ENCODE measurements at regions not wholly inside any gene's neighbourhood (a gene's known extent, or its start where the extent isn't known, plus 50 kb on each side); places are given as distances from the start of the nearest gene placed in this dataset.

DNA sequence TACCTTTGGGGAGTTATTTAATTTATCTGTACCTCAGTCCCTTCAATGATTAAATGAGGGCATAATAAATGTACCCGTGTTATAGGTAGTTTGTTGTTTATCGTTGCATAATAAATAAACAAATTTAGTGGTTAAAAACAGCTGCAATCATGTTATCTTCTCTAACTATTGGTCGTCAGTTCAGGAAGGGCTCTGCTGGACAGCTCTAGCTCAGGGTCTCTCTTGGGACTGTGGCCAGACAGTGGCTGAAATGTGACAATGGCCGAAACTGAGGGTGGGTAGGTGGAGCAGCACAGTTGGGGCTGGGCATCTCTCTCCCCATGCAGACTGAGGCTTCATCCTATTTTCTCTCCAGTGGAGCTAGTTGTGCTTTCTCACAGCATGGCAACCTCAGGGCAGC is 632.1 kb upstream of the HS6ST1 start:
- no peaks in the 10 kb centered on the region for H4K20me1 ChIP-seq (ENCODE audit: insufficient read depth, poor library complexity, severe bottlenecking)
- no peak overlapping the region for H2AFZ ChIP-seq
- H3K79me2 ChIP-seq = no peaks in the 10 kb centered on the region
- H3K9me2 ChIP-seq (replicated peaks; ENCODE audit: insufficient read depth) = no peaks in the 10 kb centered on the region
- no peaks in the 10 kb centered on the region for H3K36me3 ChIP-seq (replicated peaks; ENCODE audit: insufficient read depth, low read depth)
- no peak overlapping the region for H3K4me2 ChIP-seq
- H3K4me3 ChIP-seq = no peak overlapping the region
- no peaks in the 10 kb centered on the region for H3K27me3 ChIP-seq
- no peak overlapping the region for H3K27ac ChIP-seq
- no peak for TF ChIP-seq EZH2phosphoT487 (IDR thresholded peaks at IDR 0.05; ENCODE audit: low read depth, severe bottlenecking, unreplicated experiment)
- TF ChIP-seq EZH2 (IDR thresholded peaks at IDR 0.05; ENCODE audit: borderline replicate concordance) = no peak
- TF ChIP-seq, protein P1, sequence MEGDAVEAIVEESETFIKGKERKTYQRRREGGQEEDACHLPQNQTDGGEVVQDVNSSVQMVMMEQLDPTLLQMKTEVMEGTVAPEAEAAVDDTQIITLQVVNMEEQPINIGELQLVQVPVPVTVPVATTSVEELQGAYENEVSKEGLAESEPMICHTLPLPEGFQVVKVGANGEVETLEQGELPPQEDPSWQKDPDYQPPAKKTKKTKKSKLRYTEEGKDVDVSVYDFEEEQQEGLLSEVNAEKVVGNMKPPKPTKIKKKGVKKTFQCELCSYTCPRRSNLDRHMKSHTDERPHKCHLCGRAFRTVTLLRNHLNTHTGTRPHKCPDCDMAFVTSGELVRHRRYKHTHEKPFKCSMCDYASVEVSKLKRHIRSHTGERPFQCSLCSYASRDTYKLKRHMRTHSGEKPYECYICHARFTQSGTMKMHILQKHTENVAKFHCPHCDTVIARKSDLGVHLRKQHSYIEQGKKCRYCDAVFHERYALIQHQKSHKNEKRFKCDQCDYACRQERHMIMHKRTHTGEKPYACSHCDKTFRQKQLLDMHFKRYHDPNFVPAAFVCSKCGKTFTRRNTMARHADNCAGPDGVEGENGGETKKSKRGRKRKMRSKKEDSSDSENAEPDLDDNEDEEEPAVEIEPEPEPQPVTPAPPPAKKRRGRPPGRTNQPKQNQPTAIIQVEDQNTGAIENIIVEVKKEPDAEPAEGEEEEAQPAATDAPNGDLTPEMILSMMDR (IDR thresholded peaks at IDR 0.05; ENCODE audit: poor library complexity) = no peak
- H3K9me3 ChIP-seq (ENCODE audit: low read depth) = no peaks in the 10 kb centered on the region
- H3K4me1 ChIP-seq (ENCODE audit: insufficient read depth) = no peaks in the 10 kb centered on the region
- DNase-seq (ENCODE audit: low spot score) = no peak
- 73% methylated on average over 4 of the region's 4 CpGs for WGBS (ENCODE audit: low lambda C conversion rate, missing lambda C conversion rate)

DNA sequence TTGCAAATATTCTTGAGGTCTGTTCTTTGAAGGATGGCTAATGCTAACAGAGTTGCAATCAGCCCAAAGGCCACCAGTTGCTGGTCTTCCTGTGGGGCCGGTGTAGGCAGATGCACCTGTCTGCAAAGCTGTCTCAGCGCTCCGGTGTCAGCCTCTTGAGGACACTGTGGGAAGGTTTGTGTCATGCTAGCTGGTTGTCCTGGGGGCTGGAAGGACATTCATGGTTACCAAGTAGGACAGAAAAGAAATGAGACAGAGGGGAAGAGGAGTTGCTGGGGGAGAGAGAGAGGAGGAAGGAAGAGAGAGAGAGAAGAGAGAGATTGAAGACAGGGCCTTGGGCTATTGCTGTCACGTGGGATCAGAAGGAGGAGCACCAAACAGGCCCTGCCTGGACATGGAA is 639.6 kb upstream of the HS6ST1 start:
- H3K36me3 ChIP-seq (replicated peaks; ENCODE audit: insufficient read depth, low read depth) = no peaks in the 10 kb centered on the region
- H3K4me2 ChIP-seq = no peak overlapping the region
- DNase-seq (ENCODE audit: low spot score) = no peak
- H3K9me2 ChIP-seq (replicated peaks; ENCODE audit: insufficient read depth) = no peaks in the 10 kb centered on the region
- TF ChIP-seq EZH2 (IDR thresholded peaks at IDR 0.05; ENCODE audit: borderline replicate concordance) (no peak), EZH2phosphoT487 (IDR thresholded peaks at IDR 0.05; ENCODE audit: low read depth, severe bottlenecking, unreplicated experiment) (no peak)
- TF ChIP-seq, protein P1 (IDR thresholded peaks at IDR 0.05; ENCODE audit: poor library complexity) = no peak
- H3K27ac ChIP-seq = no peak overlapping the region
- no peaks in the 10 kb centered on the region for H3K79me2 ChIP-seq
- H3K4me1 ChIP-seq (ENCODE audit: insufficient read depth) = no peaks in the 10 kb centered on the region
- H3K9me3 ChIP-seq (ENCODE audit: low read depth) = no peaks in the 10 kb centered on the region
- H2AFZ ChIP-seq = no peak overlapping the region
- no peaks in the 10 kb centered on the region for H3K27me3 ChIP-seq
- no peaks in the 10 kb centered on the region for H4K20me1 ChIP-seq (ENCODE audit: insufficient read depth, poor library complexity, severe bottlenecking)
- WGBS (ENCODE audit: low lambda C conversion rate, missing lambda C conversion rate) = 87% methylated on average over 4 of the region's 4 CpGs
- H3K4me3 ChIP-seq = no peak overlapping the region

DNA sequence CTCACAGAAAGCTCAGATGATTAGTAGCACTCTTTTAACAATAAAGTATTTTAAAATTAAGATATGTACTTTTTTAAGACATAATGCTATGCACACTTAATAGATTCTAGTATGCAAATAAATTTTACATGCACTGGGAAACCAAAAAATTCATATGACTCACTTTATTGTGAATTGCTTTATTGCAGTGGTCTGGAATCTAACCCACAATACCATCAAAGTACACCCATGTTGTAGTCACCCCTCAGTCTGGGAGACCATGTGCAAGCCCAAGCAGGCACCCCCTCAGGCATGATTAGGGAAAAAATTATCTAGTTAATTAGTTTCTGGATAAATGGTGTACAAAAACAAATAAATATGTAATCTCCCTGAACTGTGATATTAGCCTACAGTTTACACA is 649.0 kb upstream of the HS6ST1 start:
- no peaks in the 10 kb centered on the region for H3K36me3 ChIP-seq (replicated peaks; ENCODE audit: insufficient read depth, low read depth)
- DNase-seq (ENCODE audit: low spot score) = no peak
- H3K4me1 ChIP-seq (ENCODE audit: insufficient read depth) = no peaks in the 10 kb centered on the region
- TF ChIP-seq EZH2 (IDR thresholded peaks at IDR 0.05; ENCODE audit: borderline replicate concordance) = no peak
- TF ChIP-seq, protein P1 (IDR thresholded peaks at IDR 0.05; ENCODE audit: poor library complexity) = no peak
- no peak for TF ChIP-seq EZH2phosphoT487 (IDR thresholded peaks at IDR 0.05; ENCODE audit: low read depth, severe bottlenecking, unreplicated experiment)
- no peaks in the 10 kb centered on the region for H3K9me3 ChIP-seq (ENCODE audit: low read depth)
- no peaks in the 10 kb centered on the region for H3K79me2 ChIP-seq
- no peak overlapping the region for H3K4me2 ChIP-seq
- H2AFZ ChIP-seq = no peak overlapping the region
- H3K27me3 ChIP-seq = no peaks in the 10 kb centered on the region
- no peak overlapping the region for H3K27ac ChIP-seq
- no peak overlapping the region for H3K4me3 ChIP-seq
- H4K20me1 ChIP-seq (ENCODE audit: insufficient read depth, poor library complexity, severe bottlenecking) = no peaks in the 10 kb centered on the region
- no peaks in the 10 kb centered on the region for H3K9me2 ChIP-seq (replicated peaks; ENCODE audit: insufficient read depth)

DNA sequence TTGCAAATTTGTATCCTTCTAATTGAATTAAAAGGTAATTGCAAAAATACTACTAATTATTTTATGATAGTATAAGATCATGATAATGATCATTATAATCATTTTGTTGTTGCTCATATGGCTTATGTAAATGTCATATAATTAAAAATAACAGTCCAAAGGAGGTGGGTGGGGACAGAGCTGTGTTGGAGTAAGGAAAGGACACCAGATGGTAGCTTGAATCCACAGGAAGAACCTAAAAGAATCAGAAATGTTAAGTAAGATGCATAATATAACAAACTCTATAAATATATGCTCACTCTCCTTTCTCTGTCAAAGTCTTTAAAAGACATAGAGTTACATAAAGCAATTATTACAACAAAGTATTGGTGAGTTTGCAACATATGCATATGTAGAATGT is 650.7 kb upstream of the HS6ST1 start:
- Histone ChIP-seq H3K36me3 (replicated peaks; ENCODE audit: insufficient read depth, low read depth) (no peaks in the 10 kb centered on the region), H3K9me3 (ENCODE audit: low read depth) (no peaks in the 10 kb centered on the region), H3K79me2 (no peaks in the 10 kb centered on the region), H3K9me2 (replicated peaks; ENCODE audit: insufficient read depth) (no peaks in the 10 kb centered on the region), H3K4me1 (ENCODE audit: insufficient read depth) (no peaks in the 10 kb centered on the region), H3K4me3 (no peak overlapping the region), H3K4me2 (no peak overlapping the region), H3K27ac (no peak overlapping the region), H2AFZ (no peak overlapping the region), H3K27me3 (no peaks in the 10 kb centered on the region), H4K20me1 (ENCODE audit: insufficient read depth, poor library complexity, severe bottlenecking) (no peaks in the 10 kb centered on the region)
- DNase-seq (ENCODE audit: low spot score) = no peak
- TF ChIP-seq EZH2 (IDR thresholded peaks at IDR 0.05; ENCODE audit: borderline replicate concordance) (no peak), EZH2phosphoT487 (IDR thresholded peaks at IDR 0.05; ENCODE audit: low read depth, severe bottlenecking, unreplicated experiment) (no peak)
- TF ChIP-seq, protein P1 (IDR thresholded peaks at IDR 0.05; ENCODE audit: poor library complexity) = no peak
